Tibial nerve (tissue), 3 donors: ENCODE measurements at regions not wholly inside any gene's neighbourhood (a gene's known extent, or its start where the extent isn't known, plus 50 kb on each side); places are given as distances from the start of the nearest gene placed in this dataset.

Experiments
- CTCF ChIP-seq, 5 experiments: fragments of 200-600 bp in 3 of 5; fragments of 450-650 bp in 2 of 5; sonication (generic) in 3 of 5; IDR thresholded peaks; one replicate each; pipeline ENCODE4 v1.5.1; 2016 to 2019; ENCODE audit warnings: antibody characterized with exemption in 5 of 5, mild to moderate bottlenecking in 3 of 5, moderate library complexity in 2 of 5
- POLR2A ChIP-seq, 2 donors: fragments of 450-650 bp; IDR thresholded peaks; one replicate each; pipeline ENCODE4 v1.6.1; 2017; ENCODE audit warnings: antibody characterized with exemption in 2 of 2, mild to moderate bottlenecking in 2 of 2, moderate library complexity in 2 of 2

- no peak for TF ChIP-seq POLR2A (IDR thresholded peaks at IDR 0.05)
- TF ChIP-seq CTCF (IDR thresholded peaks at IDR 0.05), result no peak
Observed at GRCh38 chr2:53608293-53608692, 159.3 kb upstream of the CHAC2 start.
